ENCODE measurements at regions not wholly inside any gene's neighbourhood (a gene's known extent, or its start where the extent isn't known, plus 50 kb on each side); places are given as distances from the start of the nearest gene placed in this dataset.

- TF ChIP-seq STAT3 (IDR thresholded peaks at IDR 0.05; ENCODE audit: low read depth, low read length): no peak
- no peak for TF ChIP-seq IRF4 (IDR thresholded peaks at IDR 0.05; ENCODE audit: low read depth, low read length)
- no peak for TF ChIP-seq REST (IDR thresholded peaks at IDR 0.05; ENCODE audit: low read depth, low read length)
- no peak for TF ChIP-seq FOS (IDR thresholded peaks at IDR 0.05; ENCODE audit: borderline replicate concordance, extremely low read depth, insufficient read length)
- no peak for TF ChIP-seq BACH1 (IDR thresholded peaks at IDR 0.05; ENCODE audit: borderline replicate concordance)
- TF ChIP-seq PBX3 (IDR thresholded peaks at IDR 0.05; ENCODE audit: insufficient replicate concordance, low read depth, low read length): no peak
- TF ChIP-seq BCL11A (IDR thresholded peaks at IDR 0.05; ENCODE audit: low read depth, low read length): no peak
- no peak for TF ChIP-seq ZNF622 (IDR thresholded peaks at IDR 0.05)
- no peak for TF ChIP-seq BMI1 (IDR thresholded peaks at IDR 0.05; ENCODE audit: borderline replicate concordance)
These were observed 167.1 kb upstream of the OR4E1 start (continued) for GRCh38 chr14:21840765-21841164.

DNA sequence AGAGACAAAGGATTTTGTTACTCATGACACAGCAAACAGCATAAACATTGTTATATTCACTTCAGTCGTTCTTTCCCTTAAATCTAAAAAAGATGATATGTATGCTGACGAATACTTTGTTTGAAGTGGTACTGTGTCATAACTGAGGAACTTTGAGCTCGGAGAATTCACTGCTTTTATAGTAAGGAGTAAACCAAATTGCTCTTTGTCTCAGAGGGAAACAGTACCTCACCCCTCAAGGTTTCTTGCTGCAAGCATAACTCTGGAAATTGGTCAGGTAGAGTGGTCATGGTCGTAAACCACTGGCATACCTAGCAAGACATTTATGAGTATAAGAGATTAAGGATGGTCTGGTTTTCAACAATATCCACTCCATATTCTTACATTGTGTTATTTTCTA, 160.2 kb upstream of the OR4E1 start:
- ChIA-PET RAD21 (ENCODE audit: unreplicated experiment) (no interaction called here), CTCF (no interaction called here), POLR2A (no interaction called here), SMC1A (ENCODE audit: uncharacterized antibody, unreplicated experiment) (no interaction called here)
- intact Hi-C loops (cut with micrococcal nuclease; ENCODE audit: unreplicated experiment) (no loop called here), in situ Hi-C loops (cut with MboI) (no loop called here)
- no peaks in the 10 kb centered on the region for H3K79me2 ChIP-seq (ENCODE audit: control insufficient read depth, insufficient read depth, low read length)
- no peak for ATAC-seq
- peaks cover 0 to 2% of the 10 kb centered on the region in 2 experiments; a peak in 1 of 4 replicates for H3K27me3 ChIP-seq (replicated peaks in 1 of 2; ENCODE audit: control insufficient read depth in 2 of 2, insufficient read depth in 2 of 2, low read length in 1 of 2)
- H3K9ac ChIP-seq (ENCODE audit: control insufficient read depth, insufficient read depth, low read length): no peak overlapping the region
- no TSS peak for BruUV-seq (replicated peaks)
- no peak for DNase-seq (ENCODE audit: low read depth, low spot score)
- no peaks in the 10 kb centered on the region for H3K36me3 ChIP-seq (ENCODE audit: control insufficient read depth in 2 of 2, insufficient read depth in 2 of 2, low read length in 1 of 2)
- WGBS (ENCODE audit: insufficient coverage, insufficient replicate concordance, low lambda C conversion rate, missing lambda C conversion rate): 10% methylated on average over 4 of the region's 4 CpGs
- no peaks in the 10 kb centered on the region for H3K4me1 ChIP-seq (ENCODE audit: control insufficient read depth, insufficient read depth, low read length)
- TF ChIP-seq ZSCAN29 (IDR thresholded peaks at IDR 0.05) (no peak), BRCA1 (IDR thresholded peaks at IDR 0.05; ENCODE audit: low read depth, low read length) (no peak), BHLHE40 (IDR thresholded peaks at IDR 0.05; ENCODE audit: borderline replicate concordance in 1 of 2, low read depth in 2 of 2, low read length in 1 of 2) (no peak)
- no peaks in the 10 kb centered on the region; the same call in 2 of the 3 replicates for H3K9me3 ChIP-seq (replicated peaks; ENCODE audit: control insufficient read depth, insufficient read depth, low read length)
- H3K4me3 ChIP-seq: no peak overlapping the region
- H4K20me1 ChIP-seq (ENCODE audit: control insufficient read depth, insufficient read depth): no peaks in the 10 kb centered on the region
- FAIRE-seq: no peak
- no peak overlapping the region for H3K27ac ChIP-seq (ENCODE audit: control insufficient read depth, insufficient read depth)
- no peak overlapping the region for H3K4me2 ChIP-seq (ENCODE audit: control insufficient read depth, insufficient read depth)
- no peak overlapping the region for H2AFZ ChIP-seq (ENCODE audit: control insufficient read depth, low read depth, low read length)
